Trophoblast cell (in vitro differentiated cells and primary cell): ENCODE measurements at regions not wholly inside any gene's neighbourhood (a gene's known extent, or its start where the extent isn't known, plus 50 kb on each side); places are given as distances from the start of the nearest gene placed in this dataset.

ENCODE experiments used
- DNase-seq, 2 donors: peaks; one replicate each; pipeline ENCODE4 v3.0.0-alpha.2; 2016
- H2AFZ ChIP-seq: 2 replicates; pipeline ENCODE4 v1.6.1; 2013; ENCODE audit warnings: low read length, moderate library complexity, mild to moderate bottlenecking; ENCODE audit not compliant: insufficient read depth, poor library complexity
- H2AK5ac ChIP-seq: 2 replicates; pipeline ENCODE4 v1.6.1; 2013; ENCODE audit warnings: mild to moderate bottlenecking, low read length
- H2BK120ac ChIP-seq: 2 replicates; pipeline ENCODE4 v1.6.1; 2013; ENCODE audit warnings: low read length, mild to moderate bottlenecking, moderate library complexity; ENCODE audit not compliant: insufficient read depth, poor library complexity
- H2BK12ac ChIP-seq: 2 replicates; pipeline ENCODE4 v1.6.1; 2013; ENCODE audit warnings: mild to moderate bottlenecking, low read length, moderate library complexity
- H2BK5ac ChIP-seq: 2 replicates; pipeline ENCODE4 v1.6.1; 2013; ENCODE audit warnings: low read length, low read depth, moderate library complexity, mild to moderate bottlenecking; ENCODE audit not compliant: poor library complexity
- H3K14ac ChIP-seq: 2 replicates; pipeline ENCODE4 v1.6.1; 2013; ENCODE audit warnings: mild to moderate bottlenecking, low read length
- H3K18ac ChIP-seq: 2 replicates; pipeline ENCODE4 v1.6.1; 2013; ENCODE audit warnings: mild to moderate bottlenecking, low read length
- H3K23ac ChIP-seq: 2 replicates; pipeline ENCODE4 v1.6.1; 2013; ENCODE audit warnings: low read length
- H3K27ac ChIP-seq: 2 replicates; pipeline ENCODE4 v1.5.1; 2013; ENCODE audit warnings: low read depth, mild to moderate bottlenecking, inconsistent platforms, low read length, moderate library complexity
- H3K27me3 ChIP-seq: 2 replicates; pipeline ENCODE4 v1.6.1; 2013; ENCODE audit warnings: inconsistent platforms, mild to moderate bottlenecking, low read length, moderate library complexity; ENCODE audit not compliant: insufficient read depth
- H3K36me3 ChIP-seq, 2 experiments: 1 replicate in 1 of 2; 2 replicates in 1 of 2; pipeline ENCODE4 v1.6.1; 2013; ENCODE audit warnings: low read length in 2 of 2, mild to moderate bottlenecking in 2 of 2, moderate library complexity in 1 of 2; ENCODE audit not compliant: insufficient read depth in 2 of 2, control insufficient read depth in 1 of 2
- H3K4ac ChIP-seq: 2 replicates; pipeline ENCODE4 v1.6.1; 2013; ENCODE audit warnings: low read depth, mild to moderate bottlenecking, low read length, moderate library complexity
- H3K4me1 ChIP-seq, 2 experiments: 1 replicate in 1 of 2; 2 replicates in 1 of 2; pipeline ENCODE4 v1.6.1; 2013; ENCODE audit warnings: low read length in 2 of 2, mild to moderate bottlenecking in 2 of 2, moderate library complexity in 1 of 2; ENCODE audit not compliant: insufficient read depth in 2 of 2, control insufficient read depth in 1 of 2
- H3K4me2 ChIP-seq: 2 replicates; pipeline ENCODE4 v1.6.1; 2013; ENCODE audit warnings: inconsistent platforms, mild to moderate bottlenecking, low read length, moderate library complexity
- H3K4me3 ChIP-seq: 2 replicates; pipeline ENCODE4 v1.5.1; 2013; ENCODE audit warnings: mild to moderate bottlenecking, low read depth, low read length, inconsistent platforms
- H3K79me1 ChIP-seq: one replicate; pipeline ENCODE4 v1.6.1; 2013; ENCODE audit warnings: low read length
- H3K79me2 ChIP-seq: 2 replicates; pipeline ENCODE4 v1.6.1; 2013; ENCODE audit warnings: low read length, mild to moderate bottlenecking; ENCODE audit not compliant: control insufficient read depth, insufficient read depth, poor library complexity
- H3K9ac ChIP-seq: 2 replicates; pipeline ENCODE4 v1.6.1; 2013; ENCODE audit warnings: mild to moderate bottlenecking, low read length
- H3K9me3 ChIP-seq: 2 replicates; pipeline ENCODE4 v1.6.1; 2013; ENCODE audit warnings: low read depth, mild to moderate bottlenecking, control low read depth, inconsistent platforms, low read length; ENCODE audit not compliant: insufficient read depth
- H4K12ac ChIP-seq: 2 replicates; pipeline ENCODE4 v1.6.1; 2013; ENCODE audit warnings: low read depth, mild to moderate bottlenecking, low read length, moderate library complexity
- H4K8ac ChIP-seq: 2 replicates; pipeline ENCODE4 v1.6.1; 2013; ENCODE audit warnings: low read depth, mild to moderate bottlenecking, low read length, moderate library complexity
- H4K91ac ChIP-seq: one replicate; pipeline ENCODE4 v1.6.1; 2013; ENCODE audit warnings: low read depth, mild to moderate bottlenecking, low read length, moderate library complexity
- WGBS: extraction: QIAGEN DNeasy Blood & Tissue Kit; methylation state at CpG from one replicate; pipeline ENCODE4 v1.1.7; 2013; ENCODE audit warnings: missing lambda C conversion rate; ENCODE audit not compliant: insufficient read length, insufficient coverage; ENCODE audit errors: extremely low coverage; 5-methylcytosine and 5-hydroxymethylcytosine counted together

DNA sequence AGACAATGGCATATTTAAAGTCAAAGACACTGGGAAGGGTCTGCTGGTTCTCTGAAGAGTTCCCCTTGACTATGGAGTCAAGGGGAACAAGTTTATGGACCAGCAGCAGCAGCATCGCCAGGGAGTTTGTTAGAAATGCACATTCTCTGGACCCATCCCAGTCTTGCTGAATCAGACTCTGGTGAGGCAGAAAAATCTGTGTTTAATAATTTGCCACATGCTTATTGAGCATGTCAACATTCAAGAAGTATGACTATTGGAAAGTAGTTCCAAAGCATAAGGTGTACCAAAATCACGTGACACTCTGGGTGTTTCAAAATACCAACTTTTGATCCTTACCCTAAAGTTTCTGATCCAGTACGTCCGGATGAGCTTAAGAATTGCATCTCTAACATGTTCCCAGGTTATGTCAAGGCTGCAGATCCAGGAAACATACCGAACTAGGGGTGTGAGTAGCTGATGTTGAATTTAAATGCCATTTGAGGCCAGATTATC is 853.8 kb downstream of the TMEM182 start:
- no peak overlapping the region for H3K27ac ChIP-seq
- no peak overlapping the region for H4K8ac ChIP-seq
- no peak overlapping the region for H3K14ac ChIP-seq
- no peak overlapping the region for H3K4me3 ChIP-seq
- H2BK5ac ChIP-seq, result no peak overlapping the region
- no peak overlapping the region for H3K4me2 ChIP-seq
- no peaks in the 10 kb centered on the region for H3K27me3 ChIP-seq
- no peak overlapping the region for H4K12ac ChIP-seq
- no peak overlapping the region for H2BK12ac ChIP-seq
- H3K23ac ChIP-seq, result no peak overlapping the region
- no peaks in the 10 kb centered on the region for H3K4me1 ChIP-seq
- WGBS, result no CpG with 5 or more reads among the region's 5 CpGs
- H3K9me3 ChIP-seq, result peaks cover 2% of the 10 kb centered on the region
- H3K79me2 ChIP-seq, result no peaks in the 10 kb centered on the region
- H3K36me3 ChIP-seq, result peaks cover 0 to 1% of the 10 kb centered on the region in 2 experiments
- no peak overlapping the region for H2AFZ ChIP-seq
- H3K9ac ChIP-seq, result no peak overlapping the region
- no peaks in the 10 kb centered on the region for H3K79me1 ChIP-seq
- no peak overlapping the region for H2AK5ac ChIP-seq
- H3K4ac ChIP-seq, result no peak overlapping the region
- no peak overlapping the region for H2BK120ac ChIP-seq
- H3K18ac ChIP-seq, result no peak overlapping the region
- DNase-seq, result no peak
- H4K91ac ChIP-seq, result no peak overlapping the region

DNA sequence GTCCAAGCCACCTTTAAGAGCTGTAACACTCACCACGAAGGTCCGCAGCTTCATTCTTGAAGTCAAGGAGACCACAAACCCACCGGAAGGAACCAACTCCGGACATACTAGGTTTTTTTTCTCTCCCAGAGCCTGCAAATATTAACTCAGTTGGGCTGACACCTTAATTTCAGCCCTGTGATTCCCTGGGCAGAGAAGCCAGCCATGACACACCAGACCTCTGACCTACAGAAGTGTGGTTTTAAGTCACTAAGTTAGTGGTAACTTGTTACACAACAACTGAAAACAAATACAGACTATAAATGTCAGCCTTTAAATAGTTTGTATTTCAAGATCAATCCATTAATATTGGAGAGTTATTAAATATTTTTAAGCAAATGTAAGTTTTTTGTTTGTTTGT is 855.1 kb downstream of the TMEM182 start:
- H3K4ac ChIP-seq, result no peak overlapping the region
- H4K91ac ChIP-seq, result no peak overlapping the region
- H3K4me3 ChIP-seq, result no peak overlapping the region
- no peak overlapping the region for H3K4me2 ChIP-seq
- DNase-seq, result no peak
- H2BK120ac ChIP-seq, result no peak overlapping the region
- no peak overlapping the region for H3K23ac ChIP-seq
- no peak overlapping the region for H3K14ac ChIP-seq
- no peak overlapping the region for H2AFZ ChIP-seq
- no peak overlapping the region for H4K12ac ChIP-seq
- H3K18ac ChIP-seq, result no peak overlapping the region
- no peaks in the 10 kb centered on the region for H3K79me2 ChIP-seq
- peaks cover 4% of the 10 kb centered on the region for H3K9me3 ChIP-seq
- no peaks in the 10 kb centered on the region for H3K4me1 ChIP-seq
- no peak overlapping the region for H2BK12ac ChIP-seq
- H3K79me1 ChIP-seq, result no peaks in the 10 kb centered on the region
- H3K9ac ChIP-seq, result no peak overlapping the region
- no peak overlapping the region for H4K8ac ChIP-seq
- H3K27ac ChIP-seq, result no peak overlapping the region
- peaks cover 0 to 3% of the 10 kb centered on the region in 2 experiments for H3K36me3 ChIP-seq
- H2AK5ac ChIP-seq, result no peak overlapping the region
- WGBS, result no CpG with 5 or more reads among the region's 4 CpGs
- H2BK5ac ChIP-seq, result no peak overlapping the region
- no peaks in the 10 kb centered on the region for H3K27me3 ChIP-seq

DNA sequence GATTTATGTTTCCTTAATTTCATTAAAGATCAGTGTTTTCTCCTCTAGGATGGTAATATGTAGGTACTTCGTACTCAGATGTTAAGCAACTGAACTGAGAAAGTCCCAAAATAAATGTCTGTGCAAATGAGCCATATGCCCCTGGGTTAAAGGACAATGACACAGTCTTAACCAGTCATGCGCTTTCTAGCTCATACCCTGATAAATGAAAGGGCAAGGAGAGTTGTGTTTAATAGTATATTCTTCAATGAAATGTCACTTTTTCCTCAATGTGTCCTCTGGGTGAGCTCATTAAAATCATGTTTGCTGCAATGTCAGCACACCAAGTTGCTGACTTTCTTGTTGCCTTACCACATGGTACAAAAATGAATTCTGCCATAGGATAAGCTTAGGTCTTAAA is 856.3 kb downstream of the TMEM182 start:
- no peak overlapping the region for H4K12ac ChIP-seq
- peaks cover 4% of the 10 kb centered on the region for H3K9me3 ChIP-seq
- WGBS, result no CpG with 5 or more reads among the region's 2 CpGs
- no peaks in the 10 kb centered on the region for H3K27me3 ChIP-seq
- no peak overlapping the region for H4K91ac ChIP-seq
- no peak overlapping the region for H2BK120ac ChIP-seq
- H3K4ac ChIP-seq, result no peak overlapping the region
- no peak overlapping the region for H4K8ac ChIP-seq
- H3K4me1 ChIP-seq, result no peaks in the 10 kb centered on the region
- no peak overlapping the region for H2AK5ac ChIP-seq
- no peak overlapping the region for H3K4me3 ChIP-seq
- DNase-seq, result no peak
- H3K18ac ChIP-seq, result no peak overlapping the region
- H3K79me1 ChIP-seq, result no peaks in the 10 kb centered on the region
- no peak overlapping the region for H2BK5ac ChIP-seq
- no peak overlapping the region for H2AFZ ChIP-seq
- H3K27ac ChIP-seq, result no peak overlapping the region
- H3K9ac ChIP-seq, result no peak overlapping the region
- no peak overlapping the region for H2BK12ac ChIP-seq
- H3K4me2 ChIP-seq, result no peak overlapping the region
- H3K36me3 ChIP-seq, result peaks cover 0 to 3% of the 10 kb centered on the region in 2 experiments
- H3K23ac ChIP-seq, result no peak overlapping the region
- no peaks in the 10 kb centered on the region for H3K79me2 ChIP-seq
- no peak overlapping the region for H3K14ac ChIP-seq

DNA sequence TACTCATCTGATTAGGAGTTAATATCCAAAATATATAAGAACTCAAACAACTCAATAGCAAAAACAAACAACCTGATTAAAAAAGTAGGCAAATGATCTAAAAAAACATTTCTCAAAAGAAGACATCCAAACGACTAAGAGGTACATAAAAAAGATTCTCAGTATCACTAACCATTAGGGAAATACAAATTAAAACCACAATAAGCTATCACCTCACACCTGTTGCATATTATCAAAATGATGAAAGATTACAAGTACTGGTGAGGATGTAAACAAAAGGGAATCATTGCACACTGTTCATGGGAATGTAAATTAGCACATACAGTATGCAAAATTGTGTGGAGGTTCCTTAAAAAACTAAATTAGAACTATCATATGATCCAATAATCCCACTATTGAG is 865.5 kb downstream of the TMEM182 start:
- H3K27ac ChIP-seq, result no peak overlapping the region
- no peak overlapping the region for H2AK5ac ChIP-seq
- H3K18ac ChIP-seq, result no peak overlapping the region
- H3K4me1 ChIP-seq, result no peaks in the 10 kb centered on the region
- no peak overlapping the region for H4K12ac ChIP-seq
- no peak overlapping the region for H4K8ac ChIP-seq
- no peak overlapping the region for H3K4ac ChIP-seq
- H2BK5ac ChIP-seq, result no peak overlapping the region
- no peak overlapping the region for H3K9ac ChIP-seq
- H3K36me3 ChIP-seq, result no peaks in the 10 kb centered on the region
- no peaks in the 10 kb centered on the region for H3K79me2 ChIP-seq
- no peak overlapping the region for H3K4me2 ChIP-seq
- H2AFZ ChIP-seq, result no peak overlapping the region
- no CpG with 5 or more reads among the region's 1 CpG for WGBS
- H3K79me1 ChIP-seq, result no peaks in the 10 kb centered on the region
- H3K27me3 ChIP-seq, result no peaks in the 10 kb centered on the region
- no peaks in the 10 kb centered on the region for H3K9me3 ChIP-seq
- H4K91ac ChIP-seq, result no peak overlapping the region
- H3K23ac ChIP-seq, result no peak overlapping the region
- no peak overlapping the region for H3K14ac ChIP-seq
- no peak overlapping the region for H3K4me3 ChIP-seq
- DNase-seq, result no peak
- H2BK12ac ChIP-seq, result no peak overlapping the region
- no peak overlapping the region for H2BK120ac ChIP-seq
